Neural progenitor cell (in vitro differentiated cells): ENCODE measurements at regions not wholly inside any gene's neighbourhood (a gene's known extent, or its start where the extent isn't known, plus 50 kb on each side); places are given as distances from the start of the nearest gene placed in this dataset.

Experiments used
- EZH2 ChIP-seq: fragments of 200-600 bp; sonication (generic); IDR thresholded peaks from 2 replicates; pipeline ENCODE4 v1.6.1; 2017; ENCODE audit warnings: antibody characterized with exemption, mild to moderate bottlenecking, moderate library complexity
- TF ChIP-seq, protein P1 (sequence below): fragments of 200-600 bp; sonication (generic); IDR thresholded peaks from 2 replicates; pipeline ENCODE4 v1.5.1; 2017; ENCODE audit warnings: antibody characterized with exemption, mild to moderate bottlenecking

DNA sequence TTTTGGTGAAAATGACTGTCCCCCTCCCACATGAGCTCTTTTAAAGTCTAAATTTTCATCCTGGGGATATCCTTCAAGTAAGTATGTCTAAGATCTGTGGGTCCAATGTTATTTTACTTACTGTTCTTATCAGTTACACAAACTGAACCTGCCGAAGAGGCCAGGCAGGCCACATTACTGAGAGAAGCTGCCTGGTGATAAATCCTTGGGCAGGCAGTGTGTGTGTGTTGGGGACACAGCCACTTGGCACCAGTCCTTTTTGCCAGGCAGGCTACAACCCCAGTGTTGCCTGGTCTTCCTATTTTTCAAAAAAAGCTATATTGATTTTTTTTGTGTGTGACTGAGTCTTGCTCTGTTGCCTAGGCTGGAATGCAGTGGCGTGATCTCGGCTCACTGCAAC is 50.6 kb upstream of the RASA2 start:
- TF ChIP-seq, protein P1, sequence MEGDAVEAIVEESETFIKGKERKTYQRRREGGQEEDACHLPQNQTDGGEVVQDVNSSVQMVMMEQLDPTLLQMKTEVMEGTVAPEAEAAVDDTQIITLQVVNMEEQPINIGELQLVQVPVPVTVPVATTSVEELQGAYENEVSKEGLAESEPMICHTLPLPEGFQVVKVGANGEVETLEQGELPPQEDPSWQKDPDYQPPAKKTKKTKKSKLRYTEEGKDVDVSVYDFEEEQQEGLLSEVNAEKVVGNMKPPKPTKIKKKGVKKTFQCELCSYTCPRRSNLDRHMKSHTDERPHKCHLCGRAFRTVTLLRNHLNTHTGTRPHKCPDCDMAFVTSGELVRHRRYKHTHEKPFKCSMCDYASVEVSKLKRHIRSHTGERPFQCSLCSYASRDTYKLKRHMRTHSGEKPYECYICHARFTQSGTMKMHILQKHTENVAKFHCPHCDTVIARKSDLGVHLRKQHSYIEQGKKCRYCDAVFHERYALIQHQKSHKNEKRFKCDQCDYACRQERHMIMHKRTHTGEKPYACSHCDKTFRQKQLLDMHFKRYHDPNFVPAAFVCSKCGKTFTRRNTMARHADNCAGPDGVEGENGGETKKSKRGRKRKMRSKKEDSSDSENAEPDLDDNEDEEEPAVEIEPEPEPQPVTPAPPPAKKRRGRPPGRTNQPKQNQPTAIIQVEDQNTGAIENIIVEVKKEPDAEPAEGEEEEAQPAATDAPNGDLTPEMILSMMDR: no peak
- TF ChIP-seq EZH2: no peak
